Sigmoid colon (tissue), 4 donors: ENCODE measurements at regions not wholly inside any gene's neighbourhood (a gene's known extent, or its start where the extent isn't known, plus 50 kb on each side); places are given as distances from the start of the nearest gene placed in this dataset.

ENCODE experiments used
- CTCF ChIP-seq, 4 experiments: fragments of 450-650 bp in 3 of 4; fragments of 200-600 bp in 1 of 4; IDR thresholded peaks; one replicate each; pipeline ENCODE4 v1.5.1; 2016 to 2019; ENCODE audit warnings: antibody characterized with exemption in 4 of 4, mild to moderate bottlenecking in 3 of 4, moderate library complexity in 2 of 4
- EP300 ChIP-seq, 4 donors: sonication (generic); formaldehyde crosslinking; IDR thresholded peaks; one replicate each; pipeline ENCODE4 v1.6.1; 2017; ENCODE audit warnings: antibody characterized with exemption in 4 of 4

GRCh38 chr3:67104388-67104787 is 106.3 kb downstream of the KBTBD8 start:
- TF ChIP-seq CTCF (IDR thresholded peaks at IDR 0.05), result no peak
- TF ChIP-seq EP300 (IDR thresholded peaks at IDR 0.05), result no peak
